Trophoblast cell (in vitro differentiated cells and primary cell): ENCODE measurements at regions not wholly inside any gene's neighbourhood (a gene's known extent, or its start where the extent isn't known, plus 50 kb on each side); places are given as distances from the start of the nearest gene placed in this dataset.
"Not testable (repeated sequence)": the region's sequence is repeated elsewhere in the genome, so short reads cannot be mapped to it uniquely, and the experiment has no call there.

ENCODE experiments used
- DNase-seq, 2 donors: peaks; one replicate each; pipeline ENCODE4 v3.0.0-alpha.2; 2016
- H2AFZ ChIP-seq: 2 replicates; pipeline ENCODE4 v1.6.1; 2013; ENCODE audit warnings: low read length, moderate library complexity, mild to moderate bottlenecking; ENCODE audit not compliant: insufficient read depth, poor library complexity
- H2AK5ac ChIP-seq: 2 replicates; pipeline ENCODE4 v1.6.1; 2013; ENCODE audit warnings: mild to moderate bottlenecking, low read length
- H2BK120ac ChIP-seq: 2 replicates; pipeline ENCODE4 v1.6.1; 2013; ENCODE audit warnings: low read length, mild to moderate bottlenecking, moderate library complexity; ENCODE audit not compliant: insufficient read depth, poor library complexity
- H2BK12ac ChIP-seq: 2 replicates; pipeline ENCODE4 v1.6.1; 2013; ENCODE audit warnings: mild to moderate bottlenecking, low read length, moderate library complexity
- H2BK5ac ChIP-seq: 2 replicates; pipeline ENCODE4 v1.6.1; 2013; ENCODE audit warnings: low read length, low read depth, moderate library complexity, mild to moderate bottlenecking; ENCODE audit not compliant: poor library complexity
- H3K14ac ChIP-seq: 2 replicates; pipeline ENCODE4 v1.6.1; 2013; ENCODE audit warnings: mild to moderate bottlenecking, low read length
- H3K18ac ChIP-seq: 2 replicates; pipeline ENCODE4 v1.6.1; 2013; ENCODE audit warnings: mild to moderate bottlenecking, low read length
- H3K23ac ChIP-seq: 2 replicates; pipeline ENCODE4 v1.6.1; 2013; ENCODE audit warnings: low read length
- H3K27ac ChIP-seq: 2 replicates; pipeline ENCODE4 v1.5.1; 2013; ENCODE audit warnings: low read depth, mild to moderate bottlenecking, inconsistent platforms, low read length, moderate library complexity
- H3K27me3 ChIP-seq: 2 replicates; pipeline ENCODE4 v1.6.1; 2013; ENCODE audit warnings: inconsistent platforms, mild to moderate bottlenecking, low read length, moderate library complexity; ENCODE audit not compliant: insufficient read depth
- H3K36me3 ChIP-seq, 2 experiments: 1 replicate in 1 of 2; 2 replicates in 1 of 2; pipeline ENCODE4 v1.6.1; 2013; ENCODE audit warnings: low read length in 2 of 2, mild to moderate bottlenecking in 2 of 2, moderate library complexity in 1 of 2; ENCODE audit not compliant: insufficient read depth in 2 of 2, control insufficient read depth in 1 of 2
- H3K4ac ChIP-seq: 2 replicates; pipeline ENCODE4 v1.6.1; 2013; ENCODE audit warnings: low read depth, mild to moderate bottlenecking, low read length, moderate library complexity
- H3K4me1 ChIP-seq, 2 experiments: 1 replicate in 1 of 2; 2 replicates in 1 of 2; pipeline ENCODE4 v1.6.1; 2013; ENCODE audit warnings: low read length in 2 of 2, mild to moderate bottlenecking in 2 of 2, moderate library complexity in 1 of 2; ENCODE audit not compliant: insufficient read depth in 2 of 2, control insufficient read depth in 1 of 2
- H3K4me2 ChIP-seq: 2 replicates; pipeline ENCODE4 v1.6.1; 2013; ENCODE audit warnings: inconsistent platforms, mild to moderate bottlenecking, low read length, moderate library complexity
- H3K4me3 ChIP-seq: 2 replicates; pipeline ENCODE4 v1.5.1; 2013; ENCODE audit warnings: mild to moderate bottlenecking, low read depth, low read length, inconsistent platforms
- H3K79me1 ChIP-seq: one replicate; pipeline ENCODE4 v1.6.1; 2013; ENCODE audit warnings: low read length
- H3K79me2 ChIP-seq: 2 replicates; pipeline ENCODE4 v1.6.1; 2013; ENCODE audit warnings: low read length, mild to moderate bottlenecking; ENCODE audit not compliant: control insufficient read depth, insufficient read depth, poor library complexity
- H3K9ac ChIP-seq: 2 replicates; pipeline ENCODE4 v1.6.1; 2013; ENCODE audit warnings: mild to moderate bottlenecking, low read length
- H3K9me3 ChIP-seq: 2 replicates; pipeline ENCODE4 v1.6.1; 2013; ENCODE audit warnings: low read depth, mild to moderate bottlenecking, control low read depth, inconsistent platforms, low read length; ENCODE audit not compliant: insufficient read depth
- H4K12ac ChIP-seq: 2 replicates; pipeline ENCODE4 v1.6.1; 2013; ENCODE audit warnings: low read depth, mild to moderate bottlenecking, low read length, moderate library complexity
- H4K8ac ChIP-seq: 2 replicates; pipeline ENCODE4 v1.6.1; 2013; ENCODE audit warnings: low read depth, mild to moderate bottlenecking, low read length, moderate library complexity
- H4K91ac ChIP-seq: one replicate; pipeline ENCODE4 v1.6.1; 2013; ENCODE audit warnings: low read depth, mild to moderate bottlenecking, low read length, moderate library complexity
- WGBS: extraction: QIAGEN DNeasy Blood & Tissue Kit; methylation state at CpG from one replicate; pipeline ENCODE4 v1.1.7; 2013; ENCODE audit warnings: missing lambda C conversion rate; ENCODE audit not compliant: insufficient read length, insufficient coverage; ENCODE audit errors: extremely low coverage; 5-methylcytosine and 5-hydroxymethylcytosine counted together

DNA sequence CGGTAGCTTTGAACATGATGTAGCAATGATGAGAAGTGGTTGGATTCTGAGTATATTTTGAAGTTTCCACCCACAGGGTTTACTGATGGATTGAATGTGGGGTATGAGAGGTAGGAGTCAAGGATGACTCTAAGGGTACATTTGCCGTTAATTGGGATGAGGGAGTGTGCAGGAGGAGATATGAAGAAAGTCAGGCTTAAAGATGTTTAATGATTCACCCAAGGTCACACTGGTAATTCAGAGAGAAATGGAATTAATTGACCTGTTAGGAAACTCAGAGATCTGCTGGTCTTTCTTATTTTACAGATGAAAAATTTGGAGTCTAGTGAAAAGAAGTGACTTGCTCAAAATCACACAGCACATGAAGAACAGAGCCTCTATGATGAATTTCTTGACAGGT is 390.7 kb downstream of the GBA3 start:
- no peaks in the 10 kb centered on the region for H3K79me1 ChIP-seq
- no peak overlapping the region for H2BK120ac ChIP-seq
- DNase-seq: no peak
- no peak overlapping the region for H2BK12ac ChIP-seq
- no peak overlapping the region for H3K27ac ChIP-seq
- H4K91ac ChIP-seq: no peak overlapping the region
- no peak overlapping the region for H4K12ac ChIP-seq
- no peak overlapping the region for H2AK5ac ChIP-seq
- H2AFZ ChIP-seq: no peak overlapping the region
- H3K9ac ChIP-seq: no peak overlapping the region
- no peaks in the 10 kb centered on the region for H3K79me2 ChIP-seq
- H4K8ac ChIP-seq: no peak overlapping the region
- no peaks in the 10 kb centered on the region for H3K4me1 ChIP-seq
- H3K4me3 ChIP-seq: no peak overlapping the region
- no peaks in the 10 kb centered on the region for H3K36me3 ChIP-seq
- no peak overlapping the region for H3K4me2 ChIP-seq
- peaks cover 7% of the 10 kb centered on the region for H3K9me3 ChIP-seq
- H3K23ac ChIP-seq: no peak overlapping the region
- no peak overlapping the region for H2BK5ac ChIP-seq
- no peaks in the 10 kb centered on the region for H3K27me3 ChIP-seq
- no CpG with 5 or more reads among the region's 2 CpGs for WGBS
- no peak overlapping the region for H3K4ac ChIP-seq
- H3K14ac ChIP-seq: no peak overlapping the region
- H3K18ac ChIP-seq: no peak overlapping the region

GRCh38 chr4:23080171-23080570 is 387.4 kb downstream of the GBA3 start:
- not testable (repeated sequence) for H3K9ac ChIP-seq, H3K4me2 ChIP-seq, H3K27me3 ChIP-seq, H3K79me2 ChIP-seq, H3K4me1 ChIP-seq, H2BK5ac ChIP-seq, H2AFZ ChIP-seq, H3K18ac ChIP-seq, H3K14ac ChIP-seq, H3K23ac ChIP-seq, H4K8ac ChIP-seq, H2AK5ac ChIP-seq, H4K91ac ChIP-seq, H3K4me3 ChIP-seq, H3K9me3 ChIP-seq, H3K36me3 ChIP-seq, H2BK120ac ChIP-seq, H2BK12ac ChIP-seq, H3K79me1 ChIP-seq, DNase-seq, H3K4ac ChIP-seq, H3K27ac ChIP-seq, H4K12ac ChIP-seq
- no CpG with 5 or more reads among the region's 2 CpGs for WGBS

DNA sequence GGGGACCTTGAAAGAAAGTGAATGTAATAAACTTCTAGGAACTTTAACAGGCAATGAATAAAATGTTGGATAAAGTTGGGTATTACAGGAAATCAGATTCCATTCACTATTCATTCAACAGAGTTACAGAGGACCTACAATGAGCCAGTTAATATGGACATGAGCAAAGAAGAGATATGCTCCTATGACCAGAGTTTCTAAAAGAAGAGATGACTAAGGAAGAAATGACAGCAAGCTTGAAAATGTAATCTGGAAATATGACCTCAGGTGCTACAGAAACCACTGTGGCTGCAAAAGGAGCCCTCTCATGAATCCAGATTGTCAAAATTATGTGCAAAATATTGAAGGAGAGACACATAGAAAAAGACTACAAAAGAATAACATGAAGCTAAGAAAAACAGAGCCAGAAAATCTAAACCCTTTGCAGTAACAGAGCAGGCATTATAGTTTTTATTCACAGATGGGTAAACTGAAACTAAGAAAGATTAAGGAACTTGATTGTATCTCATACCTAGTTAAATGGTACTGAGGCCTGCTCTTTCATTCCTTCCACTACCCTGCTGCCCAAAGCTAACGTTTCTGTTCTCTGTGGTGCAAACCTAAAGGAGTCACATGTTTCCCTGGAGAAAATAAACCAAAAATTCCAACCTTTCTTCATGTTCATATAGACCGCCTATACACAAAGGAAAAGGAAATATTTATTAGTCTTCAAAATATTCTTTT is 378.3 kb downstream of the GBA3 start:
- H3K4ac ChIP-seq: no peak overlapping the region
- no peak overlapping the region for H3K4me2 ChIP-seq
- H3K27ac ChIP-seq: no peak overlapping the region
- no peak overlapping the region for H3K18ac ChIP-seq
- H2BK12ac ChIP-seq: no peak overlapping the region
- H3K4me1 ChIP-seq: no peaks in the 10 kb centered on the region
- no peaks in the 10 kb centered on the region for H3K36me3 ChIP-seq
- H3K14ac ChIP-seq: no peak overlapping the region
- H2BK120ac ChIP-seq: no peak overlapping the region
- no peaks in the 10 kb centered on the region for H3K79me1 ChIP-seq
- no peaks in the 10 kb centered on the region for H3K27me3 ChIP-seq
- H3K9ac ChIP-seq: no peak overlapping the region
- no peak overlapping the region for H4K91ac ChIP-seq
- H4K12ac ChIP-seq: no peak overlapping the region
- no peak overlapping the region for H3K4me3 ChIP-seq
- H4K8ac ChIP-seq: no peak overlapping the region
- H2AFZ ChIP-seq: no peak overlapping the region
- H3K79me2 ChIP-seq: no peaks in the 10 kb centered on the region
- H2AK5ac ChIP-seq: no peak overlapping the region
- H3K9me3 ChIP-seq: no peaks in the 10 kb centered on the region
- no peak overlapping the region for H2BK5ac ChIP-seq
- DNase-seq: peak in 1 of 2 donors; percentile 9
- no CpG with 5 or more reads among the region's 2 CpGs for WGBS
- no peak overlapping the region for H3K23ac ChIP-seq

DNA sequence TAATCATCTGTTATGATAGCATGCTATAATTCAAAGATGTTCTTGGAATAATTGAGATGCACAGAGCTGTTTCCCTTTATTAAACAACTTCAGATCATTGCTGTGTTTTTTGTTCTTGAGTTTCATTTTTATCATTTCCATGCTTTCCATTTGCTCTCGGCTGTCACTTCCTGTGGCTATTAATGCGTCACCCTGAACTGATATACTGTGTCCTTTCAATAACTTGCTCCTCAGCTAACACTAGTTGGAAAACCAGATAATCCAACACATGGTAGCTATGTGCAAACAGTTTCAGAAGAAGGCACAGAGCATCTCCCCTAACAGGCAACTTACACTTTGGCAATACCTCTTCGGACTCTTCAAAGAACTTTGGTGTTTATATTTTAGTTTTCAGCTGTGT is 376.0 kb downstream of the GBA3 start:
- H3K9ac ChIP-seq: no peak overlapping the region
- no peak overlapping the region for H3K4ac ChIP-seq
- H2BK5ac ChIP-seq: no peak overlapping the region
- no peaks in the 10 kb centered on the region for H3K4me1 ChIP-seq
- no CpG with 5 or more reads among the region's 3 CpGs for WGBS
- no peaks in the 10 kb centered on the region for H3K36me3 ChIP-seq
- no peaks in the 10 kb centered on the region for H3K9me3 ChIP-seq
- no peaks in the 10 kb centered on the region for H3K27me3 ChIP-seq
- H4K12ac ChIP-seq: no peak overlapping the region
- H3K4me3 ChIP-seq: no peak overlapping the region
- H3K4me2 ChIP-seq: no peak overlapping the region
- no peak overlapping the region for H3K23ac ChIP-seq
- no peak overlapping the region for H2AFZ ChIP-seq
- no peaks in the 10 kb centered on the region for H3K79me1 ChIP-seq
- no peak overlapping the region for H4K91ac ChIP-seq
- DNase-seq: no peak
- H3K18ac ChIP-seq: no peak overlapping the region
- no peak overlapping the region for H3K27ac ChIP-seq
- no peak overlapping the region for H4K8ac ChIP-seq
- H3K79me2 ChIP-seq: no peaks in the 10 kb centered on the region
- H2AK5ac ChIP-seq: no peak overlapping the region
- H2BK120ac ChIP-seq: no peak overlapping the region
- no peak overlapping the region for H3K14ac ChIP-seq
- no peak overlapping the region for H2BK12ac ChIP-seq
